ENCODE measurements at regions not wholly inside any gene's neighbourhood (a gene's known extent, or its start where the extent isn't known, plus 50 kb on each side); places are given as distances from the start of the nearest gene placed in this dataset.

DNA sequence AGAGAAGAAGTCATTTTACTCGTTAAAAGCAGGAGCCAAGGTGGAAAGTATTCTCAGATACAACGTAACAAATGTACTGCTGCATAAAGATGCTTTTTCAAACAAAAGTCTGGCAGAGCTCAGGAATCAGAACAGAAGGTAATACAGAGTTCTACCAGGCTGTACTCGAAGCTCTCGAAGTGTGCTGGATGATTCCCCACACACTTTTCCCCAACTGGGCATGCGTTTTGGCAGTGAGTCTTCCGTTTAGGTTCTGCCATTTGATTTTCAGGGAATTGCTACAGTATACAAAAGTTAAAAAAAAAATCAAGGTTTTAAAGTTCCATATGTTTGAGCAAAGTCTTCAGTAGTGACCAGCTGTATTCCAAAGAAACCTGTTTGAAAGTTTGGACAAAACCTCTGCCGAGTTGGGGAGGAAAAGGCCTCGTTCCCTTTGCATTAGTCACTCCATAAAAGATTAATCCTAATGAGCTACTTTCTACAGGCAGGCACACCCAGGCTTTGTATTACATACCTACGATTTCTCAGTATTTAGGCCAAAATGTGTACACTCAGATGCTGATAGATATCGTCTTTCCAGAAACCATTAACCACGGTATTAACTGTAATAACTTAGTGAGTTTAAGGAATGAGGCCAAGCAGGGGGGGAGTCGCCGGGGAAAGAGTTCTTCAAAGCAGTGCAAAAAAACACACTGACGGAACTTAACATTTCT is 477.1 kb downstream of the LMO4 start:
- peaks cover 9% of the 10 kb centered on the region for H3K27me3 Mint-ChIP-seq (ENCODE audit: insufficient read depth)
- intact Hi-C loops (cut with micrococcal nuclease) = no loop called here
- no peak overlapping the region for H3K4me3 Mint-ChIP-seq
- H3K36me3 Mint-ChIP-seq (ENCODE audit: low read depth) = no peaks in the 10 kb centered on the region
- H3K4me1 Mint-ChIP-seq (ENCODE audit: low read depth) = no peaks in the 10 kb centered on the region
- no peak for DNase-seq (ENCODE audit: low spot score)
- no peak overlapping the region for H3K27ac Mint-ChIP-seq
- H3K9me3 Mint-ChIP-seq = no peaks in the 10 kb centered on the region

- no peaks in the 10 kb centered on the region for H3K36me3 Mint-ChIP-seq (ENCODE audit: low read depth)
- H3K27me3 Mint-ChIP-seq (ENCODE audit: insufficient read depth) = peaks cover 14% of the 10 kb centered on the region
- H3K4me3 Mint-ChIP-seq = no peak overlapping the region
- no peak for DNase-seq (ENCODE audit: low spot score)
- H3K9me3 Mint-ChIP-seq = no peaks in the 10 kb centered on the region
- no peak overlapping the region for H3K27ac Mint-ChIP-seq
- intact Hi-C loops (cut with micrococcal nuclease) = no loop called here
- no peaks in the 10 kb centered on the region for H3K4me1 Mint-ChIP-seq (ENCODE audit: low read depth)
Measured at GRCh38 chr1:87806379-87807094, 477.9 kb downstream of the LMO4 start.

DNA sequence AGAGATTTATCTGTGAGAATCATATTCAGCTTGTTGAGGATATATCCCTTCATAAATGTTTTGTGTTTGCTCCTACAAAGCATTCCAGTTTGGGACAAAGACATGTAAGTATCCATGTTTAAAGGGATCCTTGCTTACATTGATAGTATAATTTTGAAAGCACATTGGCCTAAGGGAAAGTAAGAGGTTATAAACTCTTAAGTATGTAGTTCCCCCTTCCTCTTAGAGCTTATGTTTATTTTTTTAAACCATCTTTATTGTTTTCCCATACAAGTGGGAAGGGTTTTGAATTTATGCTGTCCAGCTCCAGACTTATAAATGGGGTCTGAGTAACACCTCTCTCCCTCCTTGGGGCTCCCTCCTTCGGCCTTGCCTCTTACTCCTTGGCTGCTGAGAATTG is 481.5 kb downstream of the LMO4 start:
- H3K9me3 Mint-ChIP-seq = no peaks in the 10 kb centered on the region
- DNase-seq (ENCODE audit: low spot score) = no peak
- peaks cover 10% of the 10 kb centered on the region for H3K27me3 Mint-ChIP-seq (ENCODE audit: insufficient read depth)
- H3K36me3 Mint-ChIP-seq (ENCODE audit: low read depth) = no peaks in the 10 kb centered on the region
- no peak overlapping the region for H3K4me3 Mint-ChIP-seq
- intact Hi-C loops (cut with micrococcal nuclease) = no loop called here
- H3K4me1 Mint-ChIP-seq (ENCODE audit: low read depth) = no peaks in the 10 kb centered on the region
- H3K27ac Mint-ChIP-seq = no peak overlapping the region

GRCh38 chr1:87812871-87813577 is 484.3 kb downstream of the LMO4 start:
- H3K4me1 Mint-ChIP-seq (ENCODE audit: low read depth) = no peaks in the 10 kb centered on the region
- no peak for DNase-seq (ENCODE audit: low spot score)
- intact Hi-C loops (cut with micrococcal nuclease) = no loop called here
- no peak overlapping the region for H3K27ac Mint-ChIP-seq
- H3K9me3 Mint-ChIP-seq = no peaks in the 10 kb centered on the region
- no peaks in the 10 kb centered on the region for H3K36me3 Mint-ChIP-seq (ENCODE audit: low read depth)
- peaks cover 4% of the 10 kb centered on the region for H3K27me3 Mint-ChIP-seq (ENCODE audit: insufficient read depth)
- H3K4me3 Mint-ChIP-seq = no peak overlapping the region

DNA sequence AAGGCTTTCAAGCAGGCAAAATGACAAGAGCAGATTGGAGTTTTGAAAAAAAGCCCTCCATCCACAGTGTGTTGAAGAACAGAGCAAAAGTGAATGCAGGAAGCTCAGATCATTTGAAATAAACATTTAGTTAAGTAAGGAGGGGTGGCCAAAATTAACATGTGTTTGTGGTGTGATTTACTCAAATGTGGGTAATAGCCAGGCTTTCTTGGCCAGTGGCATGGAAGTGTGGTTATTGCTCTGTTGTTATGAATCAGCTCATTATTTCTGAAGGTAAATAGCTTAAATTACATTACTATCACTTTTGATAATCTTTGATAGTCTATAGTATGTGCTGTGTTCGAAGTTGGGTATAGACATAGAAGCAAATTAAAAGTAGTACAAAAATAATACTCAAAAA is 485.9 kb downstream of the LMO4 start:
- Mint-ChIP-seq H3K9me3 (no peaks in the 10 kb centered on the region), H3K27me3 (ENCODE audit: insufficient read depth) (peaks cover 6% of the 10 kb centered on the region), H3K4me1 (ENCODE audit: low read depth) (no peaks in the 10 kb centered on the region), H3K27ac (no peak overlapping the region), H3K4me3 (no peak overlapping the region), H3K36me3 (ENCODE audit: low read depth) (no peaks in the 10 kb centered on the region)
- DNase-seq (ENCODE audit: low spot score) = no peak
- intact Hi-C loops (cut with micrococcal nuclease) = no loop called here

DNA sequence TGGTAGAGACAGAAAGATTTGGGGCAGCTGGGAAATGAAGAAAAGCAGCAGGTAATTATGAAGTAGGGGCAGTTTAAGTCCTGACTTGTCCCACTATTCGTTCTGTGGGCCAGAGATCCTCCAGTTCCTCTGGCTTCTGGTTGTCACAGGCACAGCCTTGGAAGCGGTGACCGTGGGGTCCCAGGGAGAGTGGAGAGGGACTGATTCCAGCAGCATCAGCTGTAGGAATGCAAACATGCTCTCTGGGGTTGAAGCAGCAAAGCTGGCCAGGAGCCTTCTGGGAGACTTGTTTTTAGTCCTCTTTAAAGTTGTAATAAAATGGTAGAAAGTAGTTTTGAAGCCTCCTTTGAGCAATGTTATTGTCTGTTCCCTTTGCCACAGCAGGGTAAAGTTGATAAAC is 488.0 kb downstream of the LMO4 start:
- Mint-ChIP-seq H3K27ac (no peak overlapping the region), H3K36me3 (ENCODE audit: low read depth) (no peaks in the 10 kb centered on the region), H3K27me3 (ENCODE audit: insufficient read depth) (peaks cover 3% of the 10 kb centered on the region), H3K4me3 (no peak overlapping the region), H3K9me3 (no peaks in the 10 kb centered on the region), H3K4me1 (ENCODE audit: low read depth) (no peaks in the 10 kb centered on the region)
- no peak for DNase-seq (ENCODE audit: low spot score)
- intact Hi-C loops (cut with micrococcal nuclease) = no loop called here

GRCh38 chr1:87820668-87821334 is 492.1 kb downstream of the LMO4 start:
- peaks cover 3% of the 10 kb centered on the region for H3K27me3 Mint-ChIP-seq (ENCODE audit: insufficient read depth)
- H3K4me3 Mint-ChIP-seq = no peak overlapping the region
- no peak overlapping the region for H3K27ac Mint-ChIP-seq
- H3K4me1 Mint-ChIP-seq (ENCODE audit: low read depth) = no peaks in the 10 kb centered on the region
- H3K9me3 Mint-ChIP-seq = no peaks in the 10 kb centered on the region
- no peaks in the 10 kb centered on the region for H3K36me3 Mint-ChIP-seq (ENCODE audit: low read depth)
- intact Hi-C loops (cut with micrococcal nuclease) = no loop called here
- no peak for DNase-seq (ENCODE audit: low spot score)

DNA sequence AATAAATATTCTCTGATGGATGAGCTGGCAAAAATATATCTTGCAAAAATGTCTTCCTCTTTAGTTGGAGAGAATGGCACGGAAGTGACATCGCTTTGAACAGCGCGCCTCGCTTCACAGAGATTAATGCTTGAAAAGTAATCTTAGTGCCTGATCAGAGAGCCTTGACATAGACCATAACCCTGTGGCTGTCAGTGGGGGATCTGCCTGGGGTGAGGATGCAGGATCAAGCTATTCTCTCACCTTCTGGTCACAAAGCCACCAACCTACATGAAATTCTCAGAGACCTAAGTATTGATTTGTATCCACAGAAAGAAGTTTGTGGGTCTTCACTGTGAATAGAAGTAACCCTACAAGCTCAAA is 492.6 kb downstream of the LMO4 start:
- DNase-seq (ENCODE audit: low spot score) = no peak
- intact Hi-C loops (cut with micrococcal nuclease) = no loop called here
- no peaks in the 10 kb centered on the region for H3K36me3 Mint-ChIP-seq (ENCODE audit: low read depth)
- no peak overlapping the region for H3K27ac Mint-ChIP-seq
- H3K9me3 Mint-ChIP-seq = no peaks in the 10 kb centered on the region
- H3K27me3 Mint-ChIP-seq (ENCODE audit: insufficient read depth) = peaks cover 3% of the 10 kb centered on the region
- H3K4me3 Mint-ChIP-seq = no peak overlapping the region
- H3K4me1 Mint-ChIP-seq (ENCODE audit: low read depth) = no peaks in the 10 kb centered on the region

DNA sequence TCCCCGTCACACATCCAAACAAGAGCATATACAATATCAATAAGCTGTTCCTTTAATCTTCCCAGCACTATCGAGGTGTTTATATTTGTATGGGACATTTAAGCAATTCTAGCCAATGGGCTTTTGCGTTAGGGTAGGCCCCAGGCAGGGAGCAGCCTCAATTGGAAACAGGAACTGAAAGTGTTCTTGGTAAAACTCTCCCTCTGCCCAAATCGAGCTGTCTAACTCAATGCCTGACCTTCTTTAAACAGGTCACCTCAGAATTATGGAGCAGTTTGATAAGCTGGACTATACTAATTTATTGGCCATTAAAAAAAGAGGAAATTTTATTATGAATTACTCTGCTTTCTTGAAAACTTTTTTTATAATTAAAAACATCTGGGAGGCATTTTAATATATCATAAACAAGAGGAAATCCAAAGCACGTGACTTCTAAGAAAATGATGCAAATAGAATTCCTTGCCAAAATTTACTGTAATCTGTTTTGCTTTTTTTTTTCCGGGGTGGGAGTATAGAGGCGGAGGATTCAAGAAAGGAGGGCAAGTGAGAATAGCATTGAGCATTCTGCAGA is 498.1 kb downstream of the LMO4 start:
- no peaks in the 10 kb centered on the region for H3K36me3 Mint-ChIP-seq (ENCODE audit: low read depth)
- H3K4me1 Mint-ChIP-seq (ENCODE audit: low read depth) = no peaks in the 10 kb centered on the region
- no peak overlapping the region for H3K27ac Mint-ChIP-seq
- H3K9me3 Mint-ChIP-seq = no peaks in the 10 kb centered on the region
- no peak for DNase-seq (ENCODE audit: low spot score)
- intact Hi-C loops (cut with micrococcal nuclease) = no loop called here
- H3K27me3 Mint-ChIP-seq (ENCODE audit: insufficient read depth) = no peaks in the 10 kb centered on the region
- H3K4me3 Mint-ChIP-seq = no peak overlapping the region

DNA sequence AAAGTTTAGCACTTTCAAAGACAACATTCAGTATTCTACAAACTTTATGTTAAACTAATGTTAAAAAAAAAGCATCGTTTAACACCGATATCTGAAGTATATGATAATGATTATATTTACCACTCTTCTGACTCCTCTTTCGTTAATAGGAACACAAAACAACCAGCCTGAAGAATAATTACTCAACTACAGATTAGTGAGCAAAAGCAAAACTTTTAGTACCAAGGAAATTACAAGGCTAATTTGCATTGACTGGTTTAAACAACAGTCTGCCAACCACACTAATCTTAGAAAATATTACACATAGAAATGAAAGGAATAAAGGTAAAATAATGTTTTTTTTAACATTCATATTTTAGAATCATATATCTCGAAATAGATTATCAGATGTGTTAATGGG is 500.7 kb downstream of the LMO4 start:
- Mint-ChIP-seq H3K36me3 (ENCODE audit: low read depth) (no peaks in the 10 kb centered on the region), H3K9me3 (no peaks in the 10 kb centered on the region), H3K4me1 (ENCODE audit: low read depth) (no peaks in the 10 kb centered on the region), H3K4me3 (no peak overlapping the region), H3K27me3 (ENCODE audit: insufficient read depth) (peaks cover 4% of the 10 kb centered on the region), H3K27ac (no peak overlapping the region)
- intact Hi-C loops (cut with micrococcal nuclease) = no loop called here
- no peak for DNase-seq (ENCODE audit: low spot score)

DNA sequence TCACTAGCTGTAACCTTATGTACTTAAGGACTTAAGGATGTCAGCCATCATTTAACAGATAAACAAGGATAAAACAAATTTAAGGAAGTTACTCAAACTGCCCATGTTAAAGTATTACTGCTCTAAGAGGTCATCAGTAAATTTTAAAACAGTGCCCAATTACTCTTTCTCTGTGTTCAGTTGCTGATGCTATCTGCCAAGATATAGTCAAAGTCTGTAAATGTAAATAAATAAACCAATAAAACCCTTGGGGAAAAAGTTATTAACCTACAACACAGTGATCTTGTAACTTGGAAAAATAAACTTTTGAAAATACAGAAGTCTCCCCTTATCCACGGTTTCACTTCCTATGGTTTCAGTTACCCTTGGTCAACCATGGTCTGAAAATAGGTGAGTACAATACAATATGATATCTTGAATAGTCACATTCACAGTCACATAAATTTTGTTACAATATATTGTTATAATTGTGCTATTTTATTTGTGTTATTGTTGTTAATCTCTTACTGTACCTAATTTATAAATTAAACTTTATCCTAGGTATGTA is 501.8 kb downstream of the LMO4 start:
- Mint-ChIP-seq H3K36me3 (ENCODE audit: low read depth) (no peaks in the 10 kb centered on the region), H3K4me3 (no peak overlapping the region)
- intact Hi-C loops (cut with micrococcal nuclease) = no loop called here

DNA sequence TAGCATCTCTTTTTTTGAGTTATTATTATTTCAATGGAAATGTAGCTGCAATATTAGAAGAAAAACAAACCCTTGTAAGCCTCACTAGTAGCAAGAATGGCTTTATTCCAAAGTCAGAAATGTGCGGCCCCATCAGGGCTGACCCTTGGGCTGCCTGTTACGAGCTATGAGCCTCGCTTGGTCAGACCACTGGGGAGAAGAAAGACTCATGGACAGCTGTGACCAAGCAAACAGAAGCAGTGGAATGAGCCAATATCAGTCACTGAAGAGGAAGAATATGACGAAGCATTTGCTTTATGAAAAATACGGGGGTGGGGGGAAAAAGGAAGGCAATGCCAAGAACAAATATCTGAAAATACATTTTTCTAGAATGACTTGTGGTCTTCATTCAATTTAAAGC is 504.5 kb downstream of the LMO4 start:
- Mint-ChIP-seq H3K27me3 (ENCODE audit: insufficient read depth) (peaks cover 4% of the 10 kb centered on the region), H3K27ac (no peak overlapping the region), H3K4me1 (ENCODE audit: low read depth) (no peaks in the 10 kb centered on the region)

More for the DNA sequence above, 501.8 kb downstream of the LMO4 start:
- no peak overlapping the region for H3K27ac Mint-ChIP-seq
- peaks cover 4% of the 10 kb centered on the region for H3K27me3 Mint-ChIP-seq (ENCODE audit: insufficient read depth)
- no peak for DNase-seq (ENCODE audit: low spot score)
- no peaks in the 10 kb centered on the region for H3K9me3 Mint-ChIP-seq
- no peaks in the 10 kb centered on the region for H3K4me1 Mint-ChIP-seq (ENCODE audit: low read depth)

More for the DNA sequence above, 504.5 kb downstream of the LMO4 start:
- no peak overlapping the region for H3K4me3 Mint-ChIP-seq
- no peak for DNase-seq (ENCODE audit: low spot score)
- no peaks in the 10 kb centered on the region for H3K9me3 Mint-ChIP-seq
- no peaks in the 10 kb centered on the region for H3K36me3 Mint-ChIP-seq (ENCODE audit: low read depth)
- intact Hi-C loops (cut with micrococcal nuclease) = no loop called here

Data from activated T-helper 1 cell treated with anti-CD3 and anti-CD28 coated beads, Interleukin-12 subunit alpha, Interleukin-12 subunit beta, Interleukin-2, Interleukin-4 antibody, amounts not matched to agents 30 ng/mL and 10 ng/mL and 1 ng/mL, durations not matched to agents 14 hours and 24 hours and 36 hours (primary cell).